ENCODE measurements at regions not wholly inside any gene's neighbourhood (a gene's known extent, or its start where the extent isn't known, plus 50 kb on each side); places are given as distances from the start of the nearest gene placed in this dataset.

GRCh38 chr10:44172883-44173607 lies 211.9 kb downstream of the CXCL12 start:
- TF ChIP-seq CTCF (conservative IDR thresholded peaks at IDR 0.05 in 1 of 2, IDR thresholded peaks at IDR 0.05 in 1 of 2; ENCODE audit: extremely low read depth in 1 of 2, insufficient read depth in 1 of 2, low read depth in 1 of 2, low read length in 2 of 2) (no peak), EZH2 (IDR thresholded peaks at IDR 0.05; ENCODE audit: borderline replicate concordance, low read length) (no peak)
